ENCODE measurements at regions not wholly inside any gene's neighbourhood (a gene's known extent, or its start where the extent isn't known, plus 50 kb on each side); places are given as distances from the start of the nearest gene placed in this dataset.

- Histone ChIP-seq H3K9me3 (no peaks in the 10 kb centered on the region), H3K27ac (no peak overlapping the region), H3K4me1 (no peaks in the 10 kb centered on the region), H3K4me3 (no peak overlapping the region), H3K27me3 (replicated peaks in 1 of 7) (no peaks in the 10 kb centered on the region), H3K36me3 (no peaks in the 10 kb centered on the region)
- TF ChIP-seq CTCF (IDR thresholded peaks at IDR 0.05 in 8 of 11, conservative IDR thresholded peaks at IDR 0.05 in 3 of 11) (no peak), POLR2A (IDR thresholded peaks at IDR 0.05) (no peak), POLR2AphosphoS5 (IDR thresholded peaks at IDR 0.05) (no peak)
- no peak for DNase-seq
- WGBS, 5 donors: 82 to 98% (median 87%) methylated on average over 7 of the region's 7 CpGs
- intact Hi-C loops (cut with DNase I; ENCODE audit: low total_unique reads): no loop called here
These were observed 474.7 kb upstream of the DAB1 start for GRCh38 chr1:57898531-57898930.

GRCh38 chr1:57897581-57897980 is 473.7 kb upstream of the DAB1 start:
- 61 to 73% (median 67%) methylated on average over 3 of the region's 3 CpGs for WGBS, 5 donors
- H3K9me3 ChIP-seq: no peaks in the 10 kb centered on the region
- H3K27me3 ChIP-seq (replicated peaks in 1 of 7): no peaks in the 10 kb centered on the region
- H3K36me3 ChIP-seq: no peaks in the 10 kb centered on the region
- H3K4me3 ChIP-seq: no peak overlapping the region
- no peak for DNase-seq
- no peak for TF ChIP-seq POLR2AphosphoS5 (IDR thresholded peaks at IDR 0.05)
- no peak for TF ChIP-seq CTCF (IDR thresholded peaks at IDR 0.05 in 8 of 11, conservative IDR thresholded peaks at IDR 0.05 in 3 of 11)
- no peak for TF ChIP-seq POLR2A (IDR thresholded peaks at IDR 0.05)
- intact Hi-C loops (cut with DNase I; ENCODE audit: low total_unique reads): no loop called here
- no peak overlapping the region for H3K27ac ChIP-seq
- no peaks in the 10 kb centered on the region for H3K4me1 ChIP-seq

DNA sequence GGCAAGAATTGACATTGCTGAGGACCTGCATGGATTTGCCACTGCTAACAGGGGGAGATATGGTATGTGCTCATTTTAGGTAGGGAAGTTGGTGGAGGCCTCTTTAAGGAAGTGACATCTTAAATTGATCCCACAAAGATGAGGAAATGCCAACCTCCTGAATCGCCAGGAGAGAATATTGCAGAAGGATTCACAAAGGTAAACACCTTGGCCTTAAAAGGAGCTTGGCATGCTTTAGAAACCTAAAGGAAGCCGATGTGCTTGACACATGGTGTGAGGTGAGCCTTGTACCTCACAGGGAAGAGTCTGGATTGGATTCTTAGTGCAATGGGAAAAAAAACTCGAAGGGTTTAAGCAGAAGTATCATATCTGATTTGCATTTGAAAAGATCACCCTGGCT is 470.5 kb upstream of the DAB1 start:
- no peak for TF ChIP-seq POLR2A (IDR thresholded peaks at IDR 0.05)
- no peak for TF ChIP-seq CTCF (IDR thresholded peaks at IDR 0.05 in 8 of 11, conservative IDR thresholded peaks at IDR 0.05 in 3 of 11)
- TF ChIP-seq POLR2AphosphoS5 (IDR thresholded peaks at IDR 0.05): no peak
- H3K4me3 ChIP-seq: no peak overlapping the region
- no peaks in the 10 kb centered on the region for H3K36me3 ChIP-seq
- intact Hi-C loops (cut with DNase I; ENCODE audit: low total_unique reads): no loop called here
- WGBS, 5 donors: 43 to 57% (median 46%) methylated on average over 3 of the region's 3 CpGs
- no peak overlapping the region for H3K27ac ChIP-seq
- H3K4me1 ChIP-seq: no peaks in the 10 kb centered on the region
- H3K27me3 ChIP-seq (replicated peaks in 1 of 7): no peaks in the 10 kb centered on the region
- DNase-seq: no peak
- H3K9me3 ChIP-seq: no peaks in the 10 kb centered on the region

DNA sequence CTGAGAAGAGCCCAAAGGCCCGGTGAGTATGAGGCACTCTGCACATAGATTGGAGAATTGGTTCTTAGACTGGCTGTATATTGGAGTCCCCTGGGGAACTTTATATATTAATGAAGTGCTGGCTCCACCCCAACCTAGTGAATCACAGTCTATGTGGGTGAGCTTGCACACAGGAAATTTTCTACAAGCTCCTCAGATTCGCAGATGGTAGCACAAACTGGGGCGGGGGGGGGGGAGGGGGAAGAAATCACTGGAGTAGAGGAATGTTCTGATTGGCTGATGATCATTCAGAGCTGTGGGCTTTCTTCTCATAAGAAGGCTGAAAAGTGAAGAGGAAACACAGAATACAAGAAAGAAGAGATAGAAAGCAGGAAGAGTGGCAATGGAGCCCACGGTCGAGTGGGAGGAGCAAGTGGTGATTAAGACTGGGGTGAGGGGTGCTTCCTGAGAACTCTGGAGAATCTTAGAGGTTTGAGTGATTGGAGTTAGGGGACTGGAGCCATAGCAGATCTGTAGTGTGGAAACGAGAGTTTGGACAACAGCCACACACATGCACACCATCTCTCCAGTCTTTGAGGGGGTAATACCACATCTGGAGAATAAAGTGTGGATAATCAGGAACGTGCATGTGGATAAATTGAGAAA is 465.9 kb upstream of the DAB1 start:
- intact Hi-C loops (cut with DNase I; ENCODE audit: low total_unique reads): no loop called here
- no peak for DNase-seq
- H3K36me3 ChIP-seq: no peaks in the 10 kb centered on the region
- H3K27ac ChIP-seq: no peak overlapping the region
- no peaks in the 10 kb centered on the region for H3K4me1 ChIP-seq
- no peak for TF ChIP-seq POLR2A (IDR thresholded peaks at IDR 0.05)
- no peak overlapping the region for H3K4me3 ChIP-seq
- WGBS, 5 donors: 59 to 80% (median 67%) methylated on average over 7 of the region's 7 CpGs
- H3K27me3 ChIP-seq (replicated peaks in 1 of 7): no peaks in the 10 kb centered on the region
- H3K9me3 ChIP-seq: no peaks in the 10 kb centered on the region

Data from spleen (tissue), 11 donors.